ENCODE measurements at regions not wholly inside any gene's neighbourhood (a gene's known extent, or its start where the extent isn't known, plus 50 kb on each side); places are given as distances from the start of the nearest gene placed in this dataset.

- TF ChIP-seq MTA2 (IDR thresholded peaks at IDR 0.05; ENCODE audit: low read depth) (no peak), ZZZ3 (IDR thresholded peaks at IDR 0.05; ENCODE audit: control insufficient read depth, insufficient read length, low read depth) (no peak), LARP7 (IDR thresholded peaks at IDR 0.05) (no peak), SMC3 (IDR thresholded peaks at IDR 0.05; ENCODE audit: borderline replicate concordance, low read length) (no peak), ZNF622 (IDR thresholded peaks at IDR 0.05) (no peak), CBX5 (IDR thresholded peaks at IDR 0.05; ENCODE audit: low read depth) (no peak), EP300 (IDR thresholded peaks at IDR 0.05; ENCODE audit: borderline replicate concordance in 1 of 2, control insufficient read depth in 1 of 2, low read depth in 2 of 2, low read length in 2 of 2) (no peak), NFXL1 (IDR thresholded peaks at IDR 0.05; ENCODE audit: borderline replicate concordance) (no peak), POLR2AphosphoS5 (IDR thresholded peaks at IDR 0.05; ENCODE audit: low read length) (no peak), FOXK2 (IDR thresholded peaks at IDR 0.05) (no peak), CREB1 (IDR thresholded peaks at IDR 0.05; ENCODE audit: low read depth) (no peak), POLR2A (IDR thresholded peaks at IDR 0.05; ENCODE audit: low read depth, low read length) (no peak), JUND (IDR thresholded peaks at IDR 0.05; ENCODE audit: low read depth, low read length) (no peak), SIN3A (IDR thresholded peaks at IDR 0.05; ENCODE audit: low read depth, low read length) (no peak)
Observed at GRCh38 chr10:132122939-132123445, 57.2 kb downstream of the JAKMIP3 start.

Data from GM12878 (cell line).